ENCODE measurements at regions not wholly inside any gene's neighbourhood (a gene's known extent, or its start where the extent isn't known, plus 50 kb on each side); places are given as distances from the start of the nearest gene placed in this dataset.
"Not testable (repeated sequence)": the region's sequence is repeated elsewhere in the genome, so short reads cannot be mapped to it uniquely, and the experiment has no call there.

GRCh38 chr2:10193851-10194820 lies 71.6 kb downstream of the RRM2 start:
- peak; percentile 31 for DNase-seq (ENCODE audit: low read depth)
- TF ChIP-seq CTCF (conservative IDR thresholded peaks at IDR 0.05; ENCODE audit: low read length), result no peak
- no peak overlapping the region for H3K4me3 ChIP-seq (ENCODE audit: low read length)

GRCh38 chr2:10195278-10196109 lies 73.0 kb downstream of the RRM2 start:
- TF ChIP-seq CTCF (conservative IDR thresholded peaks at IDR 0.05; ENCODE audit: low read length), result no peak
- H3K4me3 ChIP-seq (ENCODE audit: low read length), result no peak overlapping the region
- DNase-seq (ENCODE audit: low read depth), result no peak

- no peak for DNase-seq (ENCODE audit: low read depth)
- TF ChIP-seq CTCF (conservative IDR thresholded peaks at IDR 0.05; ENCODE audit: low read length), result no peak
Observed at GRCh38 chr2:10196110-10196892, 73.8 kb downstream of the RRM2 start.

GRCh38 chr2:10196948-10197696 lies 74.6 kb downstream of the RRM2 start:
- no peak for DNase-seq (ENCODE audit: low read depth)
- no peak for TF ChIP-seq CTCF (conservative IDR thresholded peaks at IDR 0.05; ENCODE audit: low read length)
- H3K4me3 ChIP-seq (ENCODE audit: low read length), result no peak overlapping the region

More at GRCh38 chr2:10196110-10196892, 73.8 kb downstream of the RRM2 start:
- H3K4me3 ChIP-seq (ENCODE audit: low read length), result no peak overlapping the region

- no peak for DNase-seq (ENCODE audit: low read depth)
- no peak for TF ChIP-seq CTCF (conservative IDR thresholded peaks at IDR 0.05; ENCODE audit: low read length)
- no peak overlapping the region for H3K4me3 ChIP-seq (ENCODE audit: low read length)
Observed at GRCh38 chr2:10197697-10198076, 75.1 kb downstream of the RRM2 start.

- not testable (repeated sequence) for DNase-seq (ENCODE audit: low read depth); H3K4me3 ChIP-seq (ENCODE audit: low read length)
Observed at GRCh38 chr2:10198482-10198881, 75.9 kb downstream of the RRM2 start.
